GM19452 (cell line): ENCODE measurements at regions not wholly inside any gene's neighbourhood (a gene's known extent, or its start where the extent isn't known, plus 50 kb on each side); places are given as distances from the start of the nearest gene placed in this dataset.

ENCODE experiments used
- ATAC-seq: cut with Tn5 transposase; IDR thresholded peaks from one replicate; pipeline ENCODE4 v1.9.1; 2021; ENCODE audit not compliant: unreplicated experiment

DNA sequence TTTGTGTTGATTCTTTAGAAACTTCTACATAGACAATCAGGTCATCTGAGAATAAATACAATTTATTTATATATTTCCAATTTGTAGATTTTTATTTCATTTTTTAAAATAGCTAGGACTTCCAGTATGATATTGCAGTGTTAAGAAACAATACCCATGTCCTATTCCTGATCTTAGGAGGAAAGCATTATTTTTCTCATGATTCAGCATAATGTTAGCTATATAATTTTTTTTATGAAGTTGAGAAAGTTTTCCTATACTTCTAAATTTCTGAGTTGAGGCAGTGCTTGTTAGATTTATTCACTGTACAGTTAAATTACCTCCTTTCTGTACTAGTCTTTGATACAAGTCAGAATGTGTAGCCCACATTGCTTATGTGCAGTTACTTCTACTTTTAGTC, 595.7 kb upstream of the HS6ST1 start:
- ATAC-seq: no peak

DNA sequence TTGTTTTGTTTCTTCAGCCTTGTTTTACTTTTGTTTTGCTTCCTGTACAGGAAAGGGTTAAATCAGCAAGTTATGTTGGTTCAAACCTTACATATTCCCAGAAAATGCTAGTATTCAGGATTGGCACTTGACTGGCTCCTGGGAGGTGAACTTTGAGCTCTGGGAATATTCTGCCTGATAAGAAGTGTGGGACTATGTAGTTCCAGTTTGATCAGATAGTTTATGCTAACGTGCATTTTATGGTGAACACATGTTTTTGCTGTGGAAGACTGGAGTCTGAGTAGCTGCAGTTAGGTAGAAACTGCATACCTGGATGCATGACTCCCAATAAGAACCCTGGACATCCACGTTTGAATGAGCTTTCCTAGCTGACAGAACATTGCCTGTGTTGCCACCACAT, 603.1 kb upstream of the HS6ST1 start:
- no peak for ATAC-seq

DNA sequence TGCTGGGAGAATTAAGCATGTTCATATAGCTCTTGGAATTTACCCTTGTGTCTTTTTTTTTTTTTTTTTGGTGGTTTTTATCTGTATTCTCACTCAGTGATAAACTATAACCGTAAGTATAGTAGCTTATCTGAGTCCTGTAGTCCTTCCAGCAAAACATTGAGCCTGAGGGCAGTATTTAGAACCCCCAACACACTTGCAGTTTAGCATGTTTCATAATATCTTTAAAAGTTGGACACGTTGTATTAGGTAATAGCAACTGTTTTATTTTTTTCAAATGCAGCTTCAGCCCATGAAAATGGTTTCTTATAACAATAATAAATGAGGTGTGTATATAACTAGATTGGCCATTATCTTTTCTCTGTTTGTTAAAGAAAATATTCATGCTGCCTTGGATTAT, 603.5 kb upstream of the HS6ST1 start:
- no peak for ATAC-seq

DNA sequence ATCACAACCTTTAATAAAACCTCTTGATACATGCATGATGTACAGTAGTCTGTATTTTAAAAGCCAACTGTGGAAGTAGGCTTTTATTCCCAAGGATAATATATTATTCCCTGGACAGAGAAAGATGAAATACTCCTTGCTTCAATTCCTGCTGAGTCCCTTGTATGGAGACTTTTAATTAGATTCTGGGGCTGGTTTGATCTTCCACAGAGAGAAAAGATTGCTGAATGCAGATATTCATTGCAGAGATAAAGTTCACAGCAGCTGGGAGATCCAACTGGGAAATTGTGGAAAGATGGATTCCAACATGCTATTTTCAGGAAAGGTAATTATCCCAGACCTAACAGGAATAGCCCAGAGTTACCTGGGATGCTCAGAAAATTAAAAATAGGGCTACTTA, 607.0 kb upstream of the HS6ST1 start:
- no peak for ATAC-seq

DNA sequence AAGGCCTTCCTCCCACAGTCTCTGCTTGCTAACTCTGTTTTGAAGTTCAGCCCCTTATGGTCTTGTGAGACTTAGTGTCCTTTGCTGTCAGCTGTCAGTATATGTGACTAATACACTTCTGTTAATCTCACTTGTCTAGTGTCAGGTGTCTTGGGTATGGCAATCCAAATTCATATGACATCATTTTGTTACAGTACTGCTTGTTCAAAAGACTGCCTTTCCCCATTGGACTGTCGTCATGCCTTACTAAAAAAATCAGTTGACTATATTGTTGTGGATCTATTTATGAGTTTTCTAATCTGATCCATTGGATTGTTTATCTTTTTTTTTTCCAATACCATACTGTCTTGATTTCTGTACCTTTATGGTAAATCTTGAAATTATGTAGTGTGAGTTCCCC, 611.4 kb upstream of the HS6ST1 start:
- no peak for ATAC-seq

DNA sequence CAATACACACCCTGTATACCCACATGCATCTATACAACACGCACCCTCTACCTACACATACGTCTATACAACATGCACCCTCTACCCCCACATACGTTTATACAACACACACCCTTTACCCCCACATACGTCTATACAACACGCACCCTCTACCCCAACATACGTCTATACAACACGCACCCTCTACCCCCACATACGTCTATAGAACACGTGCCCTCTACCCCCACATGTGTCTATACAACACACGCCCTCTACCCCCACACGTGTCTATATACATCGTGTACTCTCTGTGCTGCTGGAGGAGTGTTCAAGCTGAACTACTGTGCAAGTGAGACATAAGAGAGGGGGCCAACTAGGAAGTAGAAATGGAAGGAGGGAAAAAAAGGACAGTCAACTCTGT, 621.7 kb upstream of the HS6ST1 start:
- no peak for ATAC-seq

DNA sequence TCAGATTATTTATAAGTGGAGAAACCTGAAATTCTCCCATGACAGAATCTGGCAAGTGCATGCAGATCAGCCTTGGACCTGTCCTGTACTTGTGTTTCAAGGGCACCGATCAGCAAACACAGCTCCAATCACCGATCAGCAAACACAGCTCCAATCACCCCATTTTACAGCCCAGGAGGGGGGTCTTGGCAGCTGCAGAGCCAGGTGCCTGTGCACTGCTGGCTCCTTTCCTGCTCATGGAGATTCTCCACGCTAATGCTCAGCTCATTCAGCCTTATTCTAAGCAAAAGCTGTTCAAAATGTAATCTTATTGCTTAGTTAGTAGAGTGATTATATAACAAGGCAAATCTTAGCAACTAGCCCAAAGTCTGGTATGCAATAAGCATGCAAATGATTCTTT, 623.1 kb upstream of the HS6ST1 start:
- ATAC-seq: no peak

DNA sequence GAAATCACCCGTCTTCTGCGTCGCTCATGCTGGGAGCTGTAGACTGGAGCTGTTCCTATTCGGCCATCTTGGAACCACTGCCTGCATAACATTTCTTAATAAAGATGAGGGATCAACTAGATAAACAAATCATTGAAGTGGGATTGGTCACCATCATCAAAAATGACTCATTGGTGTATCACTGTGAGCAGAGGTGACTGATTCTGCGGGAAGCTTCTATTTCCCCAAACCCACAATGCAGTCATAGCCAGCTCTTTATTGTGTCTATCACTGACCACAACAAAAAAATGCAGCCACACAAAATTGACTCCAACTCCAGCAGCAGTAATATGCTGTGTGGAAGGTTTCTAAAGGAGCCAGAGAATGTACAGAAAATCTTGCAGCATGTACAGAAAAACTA, 630.7 kb upstream of the HS6ST1 start:
- ATAC-seq: no peak

DNA sequence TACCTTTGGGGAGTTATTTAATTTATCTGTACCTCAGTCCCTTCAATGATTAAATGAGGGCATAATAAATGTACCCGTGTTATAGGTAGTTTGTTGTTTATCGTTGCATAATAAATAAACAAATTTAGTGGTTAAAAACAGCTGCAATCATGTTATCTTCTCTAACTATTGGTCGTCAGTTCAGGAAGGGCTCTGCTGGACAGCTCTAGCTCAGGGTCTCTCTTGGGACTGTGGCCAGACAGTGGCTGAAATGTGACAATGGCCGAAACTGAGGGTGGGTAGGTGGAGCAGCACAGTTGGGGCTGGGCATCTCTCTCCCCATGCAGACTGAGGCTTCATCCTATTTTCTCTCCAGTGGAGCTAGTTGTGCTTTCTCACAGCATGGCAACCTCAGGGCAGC, 632.1 kb upstream of the HS6ST1 start:
- no peak for ATAC-seq

DNA sequence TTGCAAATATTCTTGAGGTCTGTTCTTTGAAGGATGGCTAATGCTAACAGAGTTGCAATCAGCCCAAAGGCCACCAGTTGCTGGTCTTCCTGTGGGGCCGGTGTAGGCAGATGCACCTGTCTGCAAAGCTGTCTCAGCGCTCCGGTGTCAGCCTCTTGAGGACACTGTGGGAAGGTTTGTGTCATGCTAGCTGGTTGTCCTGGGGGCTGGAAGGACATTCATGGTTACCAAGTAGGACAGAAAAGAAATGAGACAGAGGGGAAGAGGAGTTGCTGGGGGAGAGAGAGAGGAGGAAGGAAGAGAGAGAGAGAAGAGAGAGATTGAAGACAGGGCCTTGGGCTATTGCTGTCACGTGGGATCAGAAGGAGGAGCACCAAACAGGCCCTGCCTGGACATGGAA, 639.6 kb upstream of the HS6ST1 start:
- no peak for ATAC-seq

DNA sequence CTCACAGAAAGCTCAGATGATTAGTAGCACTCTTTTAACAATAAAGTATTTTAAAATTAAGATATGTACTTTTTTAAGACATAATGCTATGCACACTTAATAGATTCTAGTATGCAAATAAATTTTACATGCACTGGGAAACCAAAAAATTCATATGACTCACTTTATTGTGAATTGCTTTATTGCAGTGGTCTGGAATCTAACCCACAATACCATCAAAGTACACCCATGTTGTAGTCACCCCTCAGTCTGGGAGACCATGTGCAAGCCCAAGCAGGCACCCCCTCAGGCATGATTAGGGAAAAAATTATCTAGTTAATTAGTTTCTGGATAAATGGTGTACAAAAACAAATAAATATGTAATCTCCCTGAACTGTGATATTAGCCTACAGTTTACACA, 649.0 kb upstream of the HS6ST1 start:
- no peak for ATAC-seq

DNA sequence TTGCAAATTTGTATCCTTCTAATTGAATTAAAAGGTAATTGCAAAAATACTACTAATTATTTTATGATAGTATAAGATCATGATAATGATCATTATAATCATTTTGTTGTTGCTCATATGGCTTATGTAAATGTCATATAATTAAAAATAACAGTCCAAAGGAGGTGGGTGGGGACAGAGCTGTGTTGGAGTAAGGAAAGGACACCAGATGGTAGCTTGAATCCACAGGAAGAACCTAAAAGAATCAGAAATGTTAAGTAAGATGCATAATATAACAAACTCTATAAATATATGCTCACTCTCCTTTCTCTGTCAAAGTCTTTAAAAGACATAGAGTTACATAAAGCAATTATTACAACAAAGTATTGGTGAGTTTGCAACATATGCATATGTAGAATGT, 650.7 kb upstream of the HS6ST1 start:
- no peak for ATAC-seq

DNA sequence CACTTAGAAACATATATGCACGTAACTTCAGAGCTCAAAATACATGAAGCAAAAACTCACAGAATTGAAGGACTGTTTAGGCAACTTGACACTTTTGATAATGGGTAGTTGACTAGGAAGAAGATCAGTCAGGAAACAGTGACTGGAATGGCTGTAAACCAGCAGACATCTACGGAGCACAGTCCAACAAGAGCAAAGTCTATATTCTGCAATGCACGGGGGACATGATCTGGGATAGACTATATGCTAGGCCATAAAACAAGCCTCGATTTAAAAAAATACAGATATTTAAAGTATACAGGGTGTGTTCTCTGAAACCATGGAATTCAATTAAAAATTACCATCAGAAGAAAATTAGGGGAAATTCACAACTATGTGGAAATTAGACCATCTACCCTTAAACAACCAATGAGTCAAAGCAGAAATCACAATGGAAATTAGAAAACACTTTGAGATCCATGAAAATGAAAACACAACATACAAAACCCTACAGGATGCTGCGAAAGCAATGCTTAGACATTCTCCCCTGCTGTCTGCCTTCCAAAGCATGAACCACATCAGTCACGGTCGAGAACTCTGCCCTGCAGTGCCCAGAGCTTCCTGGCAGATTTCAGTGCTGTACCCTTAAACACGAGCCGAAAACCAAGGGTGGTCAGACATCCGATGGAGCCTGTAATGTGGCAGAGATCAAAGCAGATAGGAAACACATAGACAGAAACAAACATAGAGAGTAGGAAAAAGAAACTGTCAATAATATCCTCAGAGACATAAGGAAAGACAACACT, 651.9 kb upstream of the HS6ST1 start:
- no peak for ATAC-seq

DNA sequence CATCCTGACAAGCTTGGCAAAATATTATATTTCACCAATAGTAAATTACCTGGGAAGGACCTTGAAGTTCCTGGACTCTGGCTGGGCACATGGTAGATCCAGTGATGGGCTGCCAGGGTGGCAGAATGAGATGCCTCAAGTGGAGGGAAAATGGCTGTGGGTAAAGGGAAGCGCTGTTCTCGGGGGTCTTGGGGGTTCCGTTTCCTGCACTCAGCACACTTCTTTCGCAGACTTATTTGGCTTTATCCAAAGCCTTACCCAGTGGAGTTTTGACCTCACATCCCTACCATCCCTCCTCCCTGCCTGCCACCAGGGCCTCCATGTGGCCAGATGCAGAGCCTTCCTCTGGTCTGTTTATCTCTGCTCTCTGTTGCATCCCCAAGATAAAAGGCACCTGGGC, 654.9 kb upstream of the HS6ST1 start:
- no peak for ATAC-seq

DNA sequence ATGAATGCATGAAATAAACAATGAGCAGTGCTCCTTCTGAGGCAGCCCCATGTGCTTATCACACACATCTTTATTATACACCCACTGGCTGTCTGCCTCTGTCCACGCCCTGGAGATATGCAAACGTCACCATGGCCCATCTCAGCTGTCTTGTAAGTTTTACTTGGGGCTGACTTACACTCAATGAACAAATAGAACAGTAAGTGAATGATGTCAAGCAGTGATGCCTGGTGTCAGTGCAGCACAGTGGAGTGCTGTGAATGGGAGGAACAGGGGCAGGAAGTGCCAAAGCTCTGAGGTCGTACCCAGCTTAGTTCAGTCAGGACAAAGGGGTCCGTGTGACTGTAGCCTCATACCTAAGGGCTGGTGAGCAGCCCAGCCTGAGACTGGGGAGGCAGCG, 659.5 kb upstream of the HS6ST1 start:
- no peak for ATAC-seq

DNA sequence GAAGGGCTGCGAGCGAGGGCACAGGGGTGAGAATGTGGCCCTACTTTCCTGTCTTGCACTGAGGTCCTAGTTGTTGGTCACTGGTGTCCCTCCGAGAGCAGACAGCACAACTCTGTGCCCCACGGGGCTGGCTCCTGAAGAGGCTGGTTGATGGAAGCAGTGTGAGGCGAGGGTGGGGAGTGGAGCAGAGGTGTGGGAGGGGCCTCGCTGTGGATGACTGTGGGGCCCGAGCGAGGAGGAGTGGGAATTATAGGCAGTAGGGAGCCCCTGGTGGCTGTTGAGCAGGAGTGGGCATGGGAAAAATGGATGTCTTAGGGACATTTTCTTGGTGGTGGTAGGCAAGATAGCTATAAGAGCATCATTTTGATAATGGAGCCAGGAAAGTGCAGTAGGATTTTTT, 660.5 kb upstream of the HS6ST1 start:
- ATAC-seq: no peak

DNA sequence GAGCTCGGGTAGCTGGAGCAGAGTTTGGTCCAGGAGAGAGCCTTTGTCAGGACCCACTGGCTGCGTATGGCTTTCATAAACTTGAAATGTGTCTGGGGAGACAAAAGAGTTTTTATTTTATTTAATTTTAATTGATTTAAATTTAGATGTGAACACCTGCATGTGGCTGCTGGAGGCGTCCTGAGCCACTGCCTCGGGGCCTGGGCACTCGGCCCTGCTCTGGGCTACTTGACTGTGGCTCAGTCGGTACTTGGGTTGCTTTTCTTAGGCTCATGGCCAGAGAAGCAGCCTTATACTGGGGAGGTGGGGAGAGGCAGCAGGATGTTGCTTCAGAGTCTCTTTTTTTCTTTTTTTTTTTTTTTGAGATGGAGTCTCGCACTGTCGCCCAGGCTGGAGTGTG, 661.8 kb upstream of the HS6ST1 start:
- ATAC-seq: no peak

DNA sequence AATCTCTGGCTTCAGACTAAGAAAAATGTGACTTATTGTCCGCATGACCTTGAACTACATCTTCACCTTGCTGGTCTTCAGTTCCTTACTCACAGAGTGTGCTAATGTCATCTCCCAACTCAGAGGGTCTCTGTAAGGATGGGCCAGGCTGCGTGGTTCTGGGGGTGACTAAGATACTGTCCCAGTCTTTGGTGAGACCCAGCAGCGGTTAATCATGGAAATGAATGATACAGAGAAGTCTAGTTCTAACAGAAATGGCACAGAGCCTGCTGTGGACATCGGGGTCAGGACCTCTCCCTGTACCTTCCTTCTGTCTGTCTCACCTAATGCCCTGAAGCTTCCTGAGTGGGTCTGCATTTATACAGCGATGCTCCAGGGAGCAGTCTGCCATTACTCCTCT, 662.7 kb upstream of the HS6ST1 start:
- ATAC-seq: no peak

DNA sequence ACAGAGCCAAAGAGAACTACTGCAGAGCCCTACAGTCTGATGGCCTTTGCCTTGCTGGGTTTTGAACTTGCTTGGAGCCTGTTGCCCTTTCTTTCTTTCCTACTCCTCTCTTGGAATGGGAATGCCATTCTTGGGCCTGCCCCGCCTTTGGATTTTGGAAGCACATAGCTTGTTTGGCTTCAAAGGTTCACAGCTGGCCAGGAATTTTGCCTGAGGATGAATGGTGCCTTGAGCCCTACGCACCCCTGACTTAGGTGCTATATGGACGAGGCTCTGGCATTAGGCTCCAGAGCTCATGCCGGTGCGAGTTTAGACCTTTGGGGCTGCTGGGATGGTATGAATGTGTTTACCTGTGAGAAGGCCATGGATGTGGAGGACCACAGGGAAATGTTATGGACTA, 663.3 kb upstream of the HS6ST1 start:
- ATAC-seq: no peak

DNA sequence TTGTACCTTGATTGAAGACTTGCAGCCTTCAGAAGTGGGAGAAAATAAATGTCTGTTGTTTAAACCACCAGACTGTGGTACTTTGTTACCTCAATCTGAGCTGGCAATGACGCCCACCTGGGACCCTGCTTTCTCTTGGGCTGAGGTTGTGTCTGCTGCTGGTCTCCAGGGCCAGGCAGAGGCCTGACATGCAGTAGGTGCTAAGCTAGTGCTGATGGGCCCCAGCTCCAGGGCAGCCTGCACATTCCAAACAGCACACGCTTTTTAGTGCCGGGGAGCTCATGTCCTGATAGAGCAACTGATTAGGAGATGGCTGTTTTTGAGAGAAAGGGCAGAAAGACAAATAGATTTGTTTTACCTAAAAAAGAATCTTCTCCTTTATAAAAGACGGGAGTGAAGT, 664.0 kb upstream of the HS6ST1 start:
- no peak for ATAC-seq

DNA sequence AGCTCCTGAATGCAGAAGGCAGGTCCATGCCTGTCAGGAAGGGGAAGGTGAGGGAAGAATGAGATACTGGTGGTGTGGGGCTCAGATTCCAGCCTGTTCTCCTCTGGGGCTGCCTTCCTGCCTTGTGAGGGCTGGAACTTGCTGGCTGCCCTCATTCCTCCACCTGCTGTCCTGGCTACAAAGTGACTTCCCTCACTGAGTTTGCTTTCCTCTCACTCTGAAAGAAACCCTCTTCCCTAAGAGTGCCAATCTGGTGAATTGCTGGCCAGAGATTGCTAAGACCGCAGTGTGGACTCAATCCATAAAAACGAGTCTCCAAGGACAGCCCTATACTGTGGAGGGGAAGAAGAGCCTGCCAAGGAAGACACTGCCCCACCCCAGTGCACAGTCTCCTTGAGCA, 664.4 kb upstream of the HS6ST1 start:
- no peak for ATAC-seq

DNA sequence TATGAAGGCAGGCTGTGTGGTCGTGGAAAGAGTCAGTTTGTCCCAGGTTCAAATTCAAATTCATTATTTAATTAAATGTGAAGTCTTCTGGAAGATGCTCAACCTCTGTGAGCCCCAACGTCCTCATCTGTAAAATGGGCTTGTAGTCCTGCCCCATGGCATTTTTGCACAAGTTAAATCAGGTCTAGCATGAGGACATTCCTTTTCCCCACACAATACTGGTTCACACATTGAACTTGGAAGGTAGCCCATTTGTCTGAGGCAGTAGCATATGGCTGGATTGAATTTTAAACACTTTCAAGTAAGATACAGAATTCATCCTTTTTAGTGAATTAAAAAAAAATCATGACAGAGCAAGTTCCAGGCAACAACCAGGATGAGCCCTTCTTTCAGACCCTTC, 665.4 kb upstream of the HS6ST1 start:
- no peak for ATAC-seq

DNA sequence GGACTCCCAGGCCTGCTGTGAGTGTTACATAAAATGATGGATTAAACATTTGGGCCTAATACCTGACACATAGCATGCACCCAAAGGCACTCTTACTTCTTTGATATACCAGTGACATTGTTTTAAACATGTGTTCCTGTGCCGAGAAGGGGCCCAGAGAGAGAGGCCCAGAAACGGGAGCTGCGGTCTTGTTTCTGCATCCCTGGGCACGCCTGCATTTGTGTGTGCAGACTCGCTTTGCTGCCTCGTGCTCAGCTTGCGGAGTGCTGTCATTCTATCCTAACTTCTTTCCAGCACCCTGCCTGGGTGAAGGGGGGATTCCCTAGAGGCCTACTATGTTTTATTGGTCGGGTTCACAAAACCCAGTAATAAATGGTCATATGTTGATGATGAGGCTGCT, 666.2 kb upstream of the HS6ST1 start:
- ATAC-seq: no peak
